GM21723 (cell line): ENCODE measurements at regions not wholly inside any gene's neighbourhood (a gene's known extent, or its start where the extent isn't known, plus 50 kb on each side); places are given as distances from the start of the nearest gene placed in this dataset.

Experiments
- ATAC-seq: cut with Tn5 transposase; IDR thresholded peaks from one replicate; pipeline ENCODE4 v1.9.1; 2021; ENCODE audit warnings: mild to moderate bottlenecking, moderate library complexity; ENCODE audit not compliant: unreplicated experiment

DNA sequence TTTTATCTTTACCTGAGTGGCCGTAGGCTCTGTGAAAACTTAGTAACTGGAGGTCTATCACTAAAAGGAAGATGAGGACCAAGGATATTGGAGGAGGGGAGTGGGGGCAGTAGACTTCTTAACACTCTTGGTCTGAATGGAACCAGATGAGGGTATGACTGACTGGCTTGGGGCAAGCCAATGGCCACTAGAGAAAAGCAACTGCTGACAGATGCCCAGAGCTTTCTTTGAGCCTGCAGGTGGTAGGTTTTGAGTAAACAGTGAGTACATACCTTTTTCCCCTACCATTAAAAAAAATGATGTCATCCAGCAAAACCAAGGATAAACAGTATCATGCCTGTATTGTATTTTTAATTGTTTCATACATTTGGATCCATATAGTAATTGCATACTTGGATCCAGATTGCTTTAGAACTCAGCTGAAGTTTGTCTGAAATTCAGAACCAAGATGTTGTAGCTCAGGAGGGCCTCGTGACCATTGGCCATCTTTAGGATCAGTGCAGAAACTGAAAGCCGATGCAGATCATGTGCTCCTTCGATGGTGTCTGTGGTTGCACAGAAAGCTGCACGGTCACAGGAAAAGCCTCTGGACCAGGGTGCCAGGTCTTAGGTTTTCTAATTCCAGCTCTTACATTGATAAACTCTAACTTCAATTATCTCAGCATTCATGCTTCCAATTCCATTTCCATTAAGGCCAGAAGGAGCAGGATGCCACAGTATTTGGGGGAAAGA is 131.0 kb downstream of the PDGFRA start:
- ATAC-seq: no peak

DNA sequence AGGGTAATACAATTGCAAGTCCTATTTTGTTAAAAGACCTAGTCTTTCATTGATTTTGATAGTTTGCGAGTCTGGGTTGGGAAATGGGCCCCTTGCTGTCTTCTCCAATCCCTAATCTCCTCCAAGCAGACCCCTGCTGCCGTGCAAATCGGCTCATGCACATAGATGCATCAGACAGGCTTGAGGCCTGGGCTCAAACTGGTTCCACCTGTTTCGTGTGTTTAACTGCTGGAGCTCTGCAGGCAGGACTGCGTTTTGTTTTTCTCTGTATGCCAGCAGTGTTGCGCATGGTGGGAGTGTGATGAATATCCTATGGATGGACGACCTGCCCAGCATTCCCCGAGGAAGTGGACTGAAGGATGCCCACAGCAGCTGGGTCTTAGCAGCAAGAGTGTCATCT is 133.9 kb downstream of the PDGFRA start:
- no peak for ATAC-seq

DNA sequence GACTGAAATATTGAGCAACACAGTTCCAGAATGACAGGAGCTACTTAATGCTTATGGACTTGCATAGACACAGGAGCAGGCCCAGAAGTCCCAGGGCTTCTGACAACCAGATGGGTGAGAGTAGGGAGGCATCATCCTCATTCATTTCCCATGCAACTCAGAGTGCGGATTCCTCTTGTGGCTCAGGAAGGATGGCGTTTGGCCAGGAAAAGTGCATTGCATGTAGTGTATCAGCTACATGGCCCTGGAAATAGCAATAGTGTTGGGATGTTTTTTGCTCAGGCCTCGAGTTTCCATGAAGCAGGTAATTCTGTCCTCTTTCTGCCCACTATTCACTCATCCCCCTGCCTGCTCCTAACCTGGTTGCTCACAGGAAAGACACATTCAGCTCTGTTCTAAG is 136.6 kb downstream of the PDGFRA start:
- no peak for ATAC-seq

DNA sequence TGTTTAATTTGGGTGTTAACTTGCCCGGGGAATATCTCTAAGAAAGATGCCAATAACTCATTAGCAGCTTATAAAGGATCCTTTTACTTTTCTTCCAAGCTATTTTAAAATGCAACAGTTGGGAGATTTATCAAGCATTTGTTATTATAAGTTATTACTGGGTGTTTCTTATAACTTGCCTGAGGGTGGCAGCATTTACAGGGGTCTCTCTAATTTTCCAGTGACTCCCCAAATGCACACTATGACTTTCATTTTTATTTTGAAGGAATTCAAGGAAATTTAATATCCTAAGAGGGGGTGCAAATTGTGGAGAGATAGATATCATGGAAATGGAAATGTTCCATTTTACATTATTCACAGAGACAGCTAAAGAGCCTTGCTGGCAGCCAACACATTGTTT is 138.0 kb downstream of the PDGFRA start:
- ATAC-seq: no peak

DNA sequence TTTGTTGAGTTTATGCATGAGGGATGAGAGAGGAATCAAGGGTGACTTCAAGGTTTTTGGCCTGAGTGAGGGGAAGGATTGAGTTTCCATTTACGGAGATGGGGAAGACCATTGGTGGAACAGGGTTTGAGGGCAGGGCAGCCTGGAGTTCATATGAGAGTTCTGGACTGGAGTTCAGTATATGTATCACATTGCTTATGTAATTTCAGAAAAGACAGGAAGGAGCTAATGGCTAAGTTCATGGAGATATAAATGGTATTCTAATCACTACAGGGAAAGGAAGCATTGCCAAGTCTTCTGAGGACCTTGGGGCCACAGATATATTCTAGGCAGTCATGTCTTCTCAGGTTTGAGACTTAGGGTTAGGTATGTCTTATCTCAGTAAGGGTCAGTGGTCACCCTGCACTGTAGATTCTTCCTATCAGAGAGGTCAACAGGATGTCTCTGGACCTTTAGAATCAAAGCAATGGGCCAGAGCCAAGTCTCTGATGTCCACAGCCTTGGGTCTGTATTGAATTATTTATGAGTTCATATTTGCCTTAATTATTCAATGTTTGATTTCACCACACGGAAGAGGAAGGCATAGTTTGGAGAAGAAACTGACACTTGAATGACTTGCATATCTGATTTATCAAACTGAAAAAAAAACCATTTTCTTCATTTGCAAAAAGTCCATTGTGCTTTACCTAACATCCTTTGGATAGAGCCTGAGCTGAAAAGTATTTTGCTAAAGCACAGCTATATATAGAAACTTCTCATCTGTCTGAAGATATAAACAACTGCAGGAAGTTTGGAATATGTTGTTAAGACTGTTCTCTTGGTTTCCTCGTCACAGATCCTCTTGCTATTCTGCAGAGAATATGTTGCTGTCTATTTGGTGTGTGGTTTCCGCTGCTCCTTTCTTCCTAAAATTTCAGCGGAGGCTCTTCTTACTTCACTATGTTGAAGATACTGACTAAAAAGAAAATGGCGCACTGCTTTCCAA is 139.5 kb downstream of the PDGFRA start:
- no peak for ATAC-seq

DNA sequence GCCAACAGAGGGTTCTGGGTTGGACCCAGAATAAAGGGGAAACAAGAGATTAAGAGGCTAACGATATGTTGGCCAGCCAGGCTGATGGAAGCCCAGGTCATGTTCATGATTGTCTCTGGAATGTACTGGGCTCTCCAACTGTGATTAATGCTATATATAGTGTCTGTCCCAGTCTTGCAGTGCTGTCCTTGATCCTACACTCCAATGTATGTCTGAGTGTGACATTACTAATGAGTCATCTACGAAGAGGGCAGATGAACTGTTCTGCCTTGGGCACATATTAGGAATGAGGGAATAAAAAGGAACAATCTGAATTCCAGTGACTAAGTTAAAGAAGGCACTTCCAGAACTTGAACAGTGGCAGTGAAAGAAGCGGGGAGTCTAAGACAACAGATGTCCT is 142.1 kb downstream of the PDGFRA start:
- no peak for ATAC-seq

DNA sequence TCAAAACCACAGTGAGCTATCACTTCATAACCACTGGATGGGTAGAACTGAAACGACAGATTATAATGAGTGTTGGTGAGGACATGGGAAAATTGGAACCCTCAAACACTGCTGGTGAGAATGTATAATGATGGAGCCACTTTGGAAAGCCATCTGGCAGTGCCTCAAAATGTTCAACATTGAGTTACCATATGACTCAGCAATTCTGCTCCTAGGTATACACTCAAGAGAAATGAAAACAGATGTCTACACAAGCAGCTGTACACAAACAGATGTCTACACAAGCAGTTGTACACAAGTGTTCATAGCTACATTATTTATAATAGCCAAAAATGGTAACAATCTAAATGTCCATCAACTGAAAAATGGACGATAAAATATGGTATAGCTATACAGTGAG is 143.9 kb downstream of the PDGFRA start:
- ATAC-seq: no peak

DNA sequence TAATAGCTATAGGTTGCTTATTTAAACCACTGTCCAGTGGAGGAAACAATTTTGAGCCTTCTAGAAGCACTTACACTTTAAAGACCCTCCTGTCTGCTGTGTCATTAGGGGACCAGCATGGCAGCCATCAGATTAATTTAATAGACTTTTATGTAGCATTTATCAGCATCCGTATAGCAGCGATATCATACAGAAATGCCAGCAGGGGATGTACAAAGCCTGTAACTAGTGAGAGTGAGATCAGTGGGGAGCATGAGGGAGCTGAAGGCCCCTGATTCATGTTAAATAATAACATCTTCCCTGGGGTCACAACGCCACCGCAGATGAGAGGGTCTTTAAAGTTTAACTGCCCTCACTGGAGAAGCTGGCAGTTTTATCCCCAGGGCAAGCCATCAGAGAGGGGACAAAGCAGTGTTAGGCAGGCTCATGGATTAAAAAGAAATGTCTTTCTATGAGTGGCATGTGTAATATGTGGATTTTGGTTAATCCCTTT is 144.7 kb downstream of the PDGFRA start:
- no peak for ATAC-seq

DNA sequence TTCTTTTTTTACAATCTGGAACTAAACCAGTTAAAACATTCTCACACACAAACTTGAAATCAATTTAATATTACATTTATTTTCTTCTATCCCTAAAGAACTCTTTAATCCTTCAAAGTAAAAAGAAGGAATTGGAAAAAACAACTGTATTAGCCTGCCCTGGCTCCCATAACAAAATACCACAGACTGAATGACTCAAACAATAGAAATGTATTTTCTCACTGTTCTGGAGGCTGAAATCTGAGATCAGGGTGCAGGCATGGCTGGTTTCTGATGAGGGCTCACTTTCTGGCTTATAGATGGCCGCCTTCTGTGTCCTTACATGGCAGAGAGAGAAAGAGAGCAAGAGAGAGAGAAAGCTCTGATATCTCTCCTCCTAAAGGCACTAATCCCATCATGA is 149.4 kb downstream of the PDGFRA start:
- ATAC-seq: no peak

DNA sequence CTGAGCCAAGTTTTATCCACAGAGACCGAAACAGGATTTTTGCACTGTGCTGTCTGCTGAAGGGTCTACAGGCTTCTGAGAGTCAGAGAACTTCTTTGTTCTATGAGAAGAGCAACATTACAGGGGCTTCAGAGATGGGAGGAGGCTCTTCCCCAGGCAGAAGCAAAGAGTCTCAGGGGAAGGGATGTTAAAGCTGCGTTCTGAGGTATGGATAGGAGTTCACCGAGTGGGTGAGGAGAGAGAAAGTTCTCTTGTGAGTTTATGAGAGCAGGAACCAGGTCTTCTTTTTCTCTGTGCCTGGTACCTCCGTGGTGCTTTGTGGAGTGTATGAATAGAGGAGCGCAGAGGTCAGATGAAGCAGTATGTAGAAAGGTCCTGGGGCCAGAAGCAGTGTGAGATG is 155.1 kb downstream of the PDGFRA start:
- ATAC-seq: no peak

DNA sequence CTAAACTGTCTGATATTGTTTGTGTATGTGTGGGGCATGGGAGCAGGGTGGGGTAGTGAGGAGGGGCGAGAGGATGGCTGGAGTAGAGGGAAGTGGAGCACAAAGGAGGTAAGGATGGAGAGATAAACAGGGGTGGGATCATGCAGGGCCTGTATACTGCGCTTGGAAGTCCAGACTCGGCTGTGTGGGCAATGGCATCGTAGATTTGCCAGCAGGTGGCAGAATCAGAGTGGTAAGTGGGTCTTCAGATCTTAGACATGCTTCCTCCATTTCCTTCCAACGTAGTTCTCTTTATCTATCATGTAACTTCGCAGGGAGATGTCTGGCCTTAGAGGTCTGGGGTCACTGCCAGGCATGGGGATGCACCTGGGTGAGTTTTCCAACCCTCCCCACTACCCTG is 155.5 kb downstream of the PDGFRA start:
- no peak for ATAC-seq

DNA sequence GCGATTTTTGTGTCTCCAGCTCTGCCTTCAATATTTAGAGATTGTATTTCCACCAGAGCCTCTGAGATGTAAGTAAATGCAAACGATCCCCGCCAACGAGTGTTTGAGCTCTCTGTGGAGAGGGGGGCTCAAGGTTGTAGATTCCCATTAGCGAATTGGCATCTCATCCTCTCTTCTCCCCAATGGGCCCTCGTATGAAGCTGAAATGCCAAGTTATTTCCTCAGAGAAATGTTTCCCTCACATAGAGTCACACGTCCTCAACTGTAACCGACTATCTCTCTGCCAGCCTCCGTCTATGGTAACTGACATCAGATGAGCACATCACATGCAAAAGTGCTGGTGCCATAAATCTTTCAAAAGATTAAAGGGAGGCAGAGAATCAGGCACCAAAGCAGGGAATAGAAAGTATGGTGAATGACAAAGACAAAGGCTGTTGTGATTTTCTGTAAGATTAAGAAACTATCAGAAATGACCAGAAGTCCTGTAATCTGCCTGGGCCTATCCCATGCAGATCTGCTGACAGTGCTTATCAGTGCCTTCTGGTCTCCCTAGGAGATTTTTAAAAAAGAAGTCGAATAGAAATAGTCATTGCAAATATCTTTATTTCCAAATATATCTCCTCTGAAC is 157.1 kb downstream of the PDGFRA start:
- no peak for ATAC-seq

DNA sequence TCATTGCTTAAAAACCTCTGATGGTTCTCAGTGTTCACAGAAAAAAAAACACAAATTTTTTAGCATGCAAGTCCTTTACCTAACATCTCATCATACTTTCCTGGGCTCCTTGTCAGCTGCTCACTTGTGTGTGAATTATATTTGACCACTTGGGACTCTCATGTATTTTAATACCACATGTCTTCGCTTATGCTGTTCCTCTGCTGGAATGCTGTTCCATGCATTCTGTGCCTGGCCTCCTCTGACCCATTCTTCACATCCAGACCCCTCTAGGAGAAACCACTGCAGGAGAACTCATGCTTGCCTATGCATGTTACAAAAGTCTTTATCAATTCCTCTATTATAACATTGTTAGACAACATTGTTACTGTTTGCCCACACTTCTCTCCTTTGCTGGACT is 157.6 kb downstream of the PDGFRA start:
- ATAC-seq: no peak

DNA sequence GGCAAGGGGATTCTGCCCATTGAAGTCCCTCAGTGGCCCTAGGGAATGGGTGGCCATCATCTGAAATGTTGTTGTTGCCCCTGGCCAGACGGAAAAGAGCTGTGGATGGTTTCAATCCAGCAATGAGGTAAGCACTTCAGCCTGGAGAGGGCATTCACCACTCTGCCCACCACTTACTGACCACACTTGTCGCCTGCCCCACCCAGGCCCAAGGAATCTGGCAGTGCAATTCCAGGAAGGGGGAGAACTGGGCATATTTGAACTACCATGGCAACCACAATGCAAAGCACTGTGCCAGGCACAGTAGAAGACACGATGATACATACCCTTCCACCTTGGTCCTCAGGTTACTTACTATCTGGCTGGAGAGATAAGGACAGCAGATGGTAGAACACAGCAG is 161.6 kb downstream of the PDGFRA start:
- ATAC-seq: no peak

DNA sequence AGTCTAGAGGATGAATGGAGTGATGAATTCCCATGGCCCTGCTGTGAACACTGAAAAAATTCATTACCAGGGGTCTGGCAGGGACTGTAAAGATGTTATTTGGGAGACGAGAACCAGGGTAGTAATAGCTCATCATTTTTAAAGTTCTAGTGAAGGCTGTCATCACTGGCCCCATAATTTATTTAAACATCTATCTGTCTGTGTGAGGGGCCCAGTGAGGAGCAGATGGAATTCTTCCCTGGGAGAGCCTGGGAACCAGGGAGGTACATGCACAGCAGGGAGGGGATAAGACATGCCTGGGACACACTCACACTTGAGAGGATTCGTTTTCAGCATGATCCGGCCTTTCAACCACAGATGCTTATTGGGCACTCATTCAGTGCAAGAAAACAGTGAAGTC is 162.0 kb downstream of the PDGFRA start:
- ATAC-seq: no peak

DNA sequence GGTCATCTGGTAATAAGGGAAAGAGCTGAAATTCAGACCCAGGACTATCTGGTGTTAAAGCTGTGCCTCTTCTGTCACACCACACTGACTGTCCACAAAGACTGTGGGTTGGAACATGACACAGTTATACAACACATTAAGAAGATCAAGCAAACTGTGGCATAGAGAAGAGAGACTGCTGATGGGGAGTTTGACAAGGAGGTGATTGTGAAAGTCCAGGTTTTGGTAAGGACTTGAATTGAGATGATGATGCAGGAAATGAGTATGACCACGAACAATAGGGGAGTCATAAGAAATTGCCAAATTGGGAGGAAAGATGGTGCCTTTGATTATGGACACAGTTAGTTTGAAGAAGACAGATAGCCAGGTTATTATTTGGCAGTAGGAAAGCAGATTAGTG is 163.4 kb downstream of the PDGFRA start:
- ATAC-seq: no peak

DNA sequence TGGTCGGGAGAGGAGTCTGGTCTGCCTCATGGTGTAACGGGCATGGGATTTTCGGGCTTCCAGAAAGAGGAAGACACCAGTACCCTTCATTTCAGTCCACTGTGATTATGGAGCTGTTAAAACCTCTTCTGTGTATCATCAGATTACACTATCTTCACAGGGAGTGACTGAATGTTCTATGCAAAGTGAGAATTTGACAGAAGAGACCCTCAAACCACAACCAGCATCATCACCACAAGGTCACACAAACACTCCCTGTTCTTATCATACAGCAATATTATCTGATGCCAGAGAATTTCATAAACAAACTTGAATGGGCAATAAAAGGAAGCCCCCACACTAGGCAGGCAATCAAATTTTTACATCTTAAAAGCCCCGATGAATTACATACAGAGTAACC is 164.2 kb downstream of the PDGFRA start:
- no peak for ATAC-seq

DNA sequence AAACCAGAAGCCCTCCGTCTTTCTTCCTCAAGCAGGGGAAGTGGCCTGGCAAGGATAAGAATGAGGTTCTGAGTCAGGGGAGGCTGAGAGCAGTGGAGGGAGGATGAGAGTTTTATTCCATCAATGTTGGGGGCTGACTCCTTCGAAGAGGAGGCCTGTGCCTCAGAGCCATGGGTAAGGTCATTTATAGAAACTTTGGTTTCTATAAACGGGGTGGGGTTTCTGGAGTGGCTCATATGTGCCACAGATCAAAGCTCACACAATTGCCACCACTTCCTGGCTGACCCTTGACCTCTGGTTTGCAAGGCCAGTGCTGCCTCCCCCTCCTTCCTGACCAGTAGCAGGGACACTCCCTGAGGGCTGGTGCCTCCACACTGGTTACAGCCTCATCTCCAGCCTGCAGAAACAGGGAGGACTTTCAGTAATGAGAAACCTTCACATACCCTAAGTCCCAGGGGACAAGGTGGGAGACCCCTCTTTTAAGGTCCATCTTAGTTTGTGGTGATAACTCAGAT is 166.0 kb downstream of the PDGFRA start:
- no peak for ATAC-seq

DNA sequence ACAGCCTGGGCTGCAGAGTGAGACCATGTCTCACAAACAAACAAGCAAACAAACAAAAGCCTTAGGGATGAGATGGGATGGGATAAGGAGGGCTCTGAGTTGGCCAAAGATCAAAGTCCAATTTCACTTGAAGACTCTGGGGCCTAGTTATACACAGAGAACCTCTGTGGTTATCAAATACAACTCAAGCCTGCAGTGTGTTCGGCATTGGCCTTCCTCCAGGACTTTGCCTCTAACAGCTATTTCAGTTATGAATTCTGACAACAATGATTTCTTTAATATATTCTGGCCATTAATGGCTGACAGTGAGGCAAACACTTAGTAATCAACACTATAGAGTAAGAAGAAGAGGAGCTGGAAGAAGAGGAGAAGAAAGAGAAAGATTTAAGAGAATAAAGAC is 171.1 kb downstream of the PDGFRA start:
- no peak for ATAC-seq

DNA sequence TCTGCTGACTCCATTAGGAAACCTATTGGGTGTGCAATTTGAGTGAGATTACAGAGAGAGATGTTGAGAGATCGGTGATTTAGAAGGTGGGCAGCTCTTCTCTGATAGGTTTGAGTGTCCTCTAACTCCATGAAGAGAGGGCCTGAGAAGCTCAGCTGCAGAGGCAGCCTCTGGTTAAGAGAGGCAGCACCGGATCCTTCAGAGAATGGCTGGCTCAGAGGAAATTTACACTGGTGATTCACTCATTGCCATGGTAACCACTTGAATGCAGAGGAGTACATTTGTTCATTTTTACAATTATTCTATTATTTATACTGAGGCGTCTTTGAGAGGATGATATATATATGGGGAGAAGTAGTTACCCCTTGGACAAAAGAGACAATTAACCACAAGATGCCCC is 171.7 kb downstream of the PDGFRA start:
- no peak for ATAC-seq

DNA sequence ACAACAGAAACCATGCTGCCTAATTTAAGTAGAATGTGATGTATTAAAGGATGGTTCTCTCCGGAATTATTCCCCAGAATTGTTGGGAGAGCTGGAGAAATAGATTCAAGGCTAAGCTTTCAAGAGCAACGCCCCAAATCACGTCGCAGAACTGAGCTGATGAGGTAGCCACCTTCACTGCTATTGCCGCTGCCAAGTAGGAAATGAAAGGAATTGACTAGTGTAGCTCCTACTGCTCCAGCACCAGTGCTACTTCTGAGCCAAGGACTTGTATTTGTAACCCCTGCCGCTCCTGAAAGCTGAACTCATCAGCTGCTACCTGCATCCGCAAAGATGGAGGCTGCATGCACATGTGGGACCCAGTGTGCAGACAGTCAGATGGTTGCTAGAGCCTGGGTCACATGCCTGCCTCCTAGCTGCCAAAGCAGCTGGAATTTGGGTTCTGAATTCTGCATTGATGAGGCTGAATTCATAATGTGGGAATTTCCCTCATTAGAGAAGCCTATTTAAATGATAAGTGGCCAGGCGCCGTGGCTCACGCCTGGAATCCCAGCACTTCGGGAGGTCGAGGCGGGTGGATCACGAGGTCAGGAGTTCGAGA is 173.9 kb downstream of the PDGFRA start:
- ATAC-seq: no peak
